Smooth muscle cell (in vitro differentiated cells): ENCODE measurements at regions not wholly inside any gene's neighbourhood (a gene's known extent, or its start where the extent isn't known, plus 50 kb on each side); places are given as distances from the start of the nearest gene placed in this dataset.

ENCODE experiments used
- DNase-seq: peaks from one replicate; lab custom pipeline; 2025; ENCODE audit not compliant: unreplicated experiment; lab: John Stamatoyannopoulos, UW
- H2AFZ ChIP-seq: fragments of 200-600 bp; sonication (generic); 2 replicates; pipeline ENCODE4 v1.6.0; 2016; ENCODE audit warnings: antibody characterized with exemption, low read depth, mild to moderate bottlenecking
- H3F3A ChIP-seq: fragments of 200-600 bp; sonication (generic); 2 replicates; pipeline ENCODE4 v1.6.0; 2017; ENCODE audit warnings: antibody characterized with exemption, low read depth
- H3K27ac ChIP-seq: fragments of 200-600 bp; sonication (generic); 2 replicates; pipeline ENCODE4 v1.5.1; 2016; ENCODE audit warnings: low read depth, mild to moderate bottlenecking
- H3K27me3 ChIP-seq: fragments of 200-600 bp; sonication (generic); 2 replicates; pipeline ENCODE4 v1.6.1; 2016; ENCODE audit warnings: low read depth, mild to moderate bottlenecking
- H3K36me3 ChIP-seq: fragments of 200-600 bp; sonication (generic); 2 replicates; pipeline ENCODE4 v1.5.1; 2016; ENCODE audit warnings: low read depth
- H3K4me1 ChIP-seq: fragments of 200-600 bp; sonication (generic); 2 replicates; pipeline ENCODE4 v1.5.1; 2016; ENCODE audit warnings: low read depth
- H3K4me2 ChIP-seq: fragments of 200-600 bp; sonication (generic); 2 replicates; pipeline ENCODE4 v1.6.0; 2016; ENCODE audit warnings: mild to moderate bottlenecking
- H3K4me3 ChIP-seq: fragments of 200-600 bp; sonication (generic); 2 replicates; pipeline ENCODE4 v1.5.1; 2016; ENCODE audit warnings: mild to moderate bottlenecking
- H3K79me2 ChIP-seq: fragments of 200-600 bp; sonication (generic); 2 replicates; pipeline ENCODE4 v1.6.0; 2016; ENCODE audit warnings: low read depth, mild to moderate bottlenecking
- H3K9ac ChIP-seq: fragments of 200-600 bp; sonication (generic); 2 replicates; pipeline ENCODE4 v1.6.0; 2016; ENCODE audit warnings: low read depth
- H3K9me3 ChIP-seq: fragments of 200-600 bp; sonication (generic); replicated peaks from 2 replicates; pipeline ENCODE4 v1.5.1; 2016; ENCODE audit warnings: low read depth
- H4K20me1 ChIP-seq: fragments of 200-600 bp; sonication (generic); 2 replicates; pipeline ENCODE4 v1.6.0; 2016; ENCODE audit warnings: low read depth
- CTCF ChIP-seq: fragments of 200-600 bp; sonication (generic); IDR thresholded peaks from 2 replicates; pipeline ENCODE4 v1.5.1; 2017; ENCODE audit warnings: borderline replicate concordance, mild to moderate bottlenecking, antibody characterized with exemption; ENCODE audit not compliant: insufficient read depth, poor library complexity, severe bottlenecking
- WGBS: methylation state at CpG from one replicate; pipeline ENCODE4 v1.1.7; 2016; ENCODE audit warnings: low lambda C conversion rate; 5-methylcytosine and 5-hydroxymethylcytosine counted together

DNA sequence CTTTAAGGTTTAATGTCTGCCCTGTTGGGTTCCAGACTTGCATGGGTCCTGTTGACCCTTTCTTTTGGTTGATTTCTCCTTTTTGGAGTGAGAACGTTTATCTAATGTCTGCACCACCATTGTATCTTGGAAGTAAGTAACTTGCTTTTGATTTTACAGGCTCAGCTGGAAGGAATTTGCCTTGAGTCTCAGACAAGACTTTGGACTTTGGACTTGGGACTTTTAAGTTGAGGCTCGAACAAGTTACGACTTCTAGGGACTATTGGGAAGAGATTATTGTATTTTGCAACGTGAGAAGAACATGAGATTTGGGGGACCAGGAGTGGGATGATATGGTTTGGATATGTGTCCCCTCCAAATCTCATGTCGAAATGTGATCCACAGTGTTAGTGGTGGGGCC, 267.7 kb downstream of the GLI2 start:
- Histone ChIP-seq H3K4me2 (no peak overlapping the region), H3K27ac (no peak overlapping the region), H3K4me1 (no peaks in the 10 kb centered on the region), H3F3A (no peaks in the 10 kb centered on the region), H3K9me3 (no peaks in the 10 kb centered on the region), H3K36me3 (no peaks in the 10 kb centered on the region), H2AFZ (no peak overlapping the region), H3K4me3 (no peak overlapping the region), H3K27me3 (no peaks in the 10 kb centered on the region), H3K79me2 (no peaks in the 10 kb centered on the region), H3K9ac (no peak overlapping the region), H4K20me1 (no peaks in the 10 kb centered on the region)
- no peak for DNase-seq
- TF ChIP-seq CTCF, result no peak
- WGBS, result 93% methylated on average over 5 of the region's 5 CpGs

DNA sequence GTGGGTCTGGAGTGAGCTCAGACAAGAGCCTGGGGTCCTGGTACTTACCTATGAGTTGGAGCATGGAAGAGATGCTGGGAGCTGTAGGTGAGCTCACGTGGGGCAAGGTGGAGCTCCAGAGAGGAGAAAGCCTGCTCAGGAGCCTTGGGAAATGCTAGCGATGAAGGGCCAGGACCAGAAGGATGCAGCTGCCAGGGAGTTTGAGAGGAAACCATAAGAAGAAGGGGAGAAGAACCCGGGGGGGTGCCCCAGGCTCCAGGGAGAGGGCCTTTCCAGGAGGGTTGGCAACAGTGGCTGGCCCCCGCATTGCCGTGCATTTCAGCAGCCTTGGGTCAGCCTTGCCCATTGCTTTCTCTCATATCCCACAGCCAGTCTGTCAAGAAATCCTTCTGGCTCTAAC, 268.7 kb downstream of the GLI2 start:
- Histone ChIP-seq H3K79me2 (no peaks in the 10 kb centered on the region), H3K27ac (no peak overlapping the region), H4K20me1 (no peaks in the 10 kb centered on the region), H3K9me3 (no peaks in the 10 kb centered on the region), H3K9ac (no peak overlapping the region), H3K4me3 (no peak overlapping the region), H3K4me2 (no peak overlapping the region), H3K4me1 (no peaks in the 10 kb centered on the region), H3K27me3 (no peaks in the 10 kb centered on the region), H3F3A (no peaks in the 10 kb centered on the region), H2AFZ (no peak overlapping the region), H3K36me3 (no peaks in the 10 kb centered on the region)
- 93% methylated on average over 5 of the region's 5 CpGs for WGBS
- no peak for DNase-seq
- no peak for TF ChIP-seq CTCF

DNA sequence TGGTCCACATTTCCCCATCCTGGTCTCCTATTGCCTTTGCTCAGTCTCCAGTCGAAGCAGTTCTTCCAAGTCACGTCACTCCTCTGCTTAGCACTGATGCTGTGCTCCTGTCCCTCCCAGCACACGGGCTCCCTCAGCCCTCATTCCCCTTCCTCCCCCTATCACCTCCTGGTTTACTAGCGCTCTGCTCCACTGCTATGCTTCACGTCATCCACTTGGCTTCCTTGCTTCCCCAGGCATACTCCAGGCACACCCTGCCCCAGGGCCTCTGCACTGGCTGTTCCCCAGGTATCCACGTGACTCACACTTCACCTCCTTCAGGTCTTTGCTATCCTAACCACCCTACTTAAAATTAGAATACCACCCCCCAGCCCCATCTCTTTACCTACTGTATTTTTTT, 269.3 kb downstream of the GLI2 start:
- Histone ChIP-seq H3K4me3 (no peak overlapping the region), H3K36me3 (no peaks in the 10 kb centered on the region), H3K79me2 (no peaks in the 10 kb centered on the region), H2AFZ (no peak overlapping the region), H3K27ac (no peak overlapping the region), H4K20me1 (no peaks in the 10 kb centered on the region), H3F3A (no peaks in the 10 kb centered on the region), H3K9ac (no peak overlapping the region), H3K4me1 (no peaks in the 10 kb centered on the region), H3K4me2 (no peak overlapping the region), H3K27me3 (no peaks in the 10 kb centered on the region), H3K9me3 (no peaks in the 10 kb centered on the region)
- no peak for TF ChIP-seq CTCF
- DNase-seq, result no peak
- WGBS, result 65% methylated on average over 6 of the region's 6 CpGs

GRCh38 chr2:121005453-121005852, 269.8 kb downstream of the GLI2 start:
- Histone ChIP-seq H3K4me2 (no peak overlapping the region), H3K36me3 (no peaks in the 10 kb centered on the region), H2AFZ (no peak overlapping the region), H3K9me3 (no peaks in the 10 kb centered on the region), H3K79me2 (no peaks in the 10 kb centered on the region), H3K27me3 (no peaks in the 10 kb centered on the region), H3K4me3 (no peak overlapping the region), H4K20me1 (no peaks in the 10 kb centered on the region), H3F3A (no peaks in the 10 kb centered on the region), H3K4me1 (no peaks in the 10 kb centered on the region), H3K27ac (no peak overlapping the region), H3K9ac (no peak overlapping the region)
- no peak for TF ChIP-seq CTCF
- 84% methylated on average over 3 of the region's 3 CpGs for WGBS
- no peak for DNase-seq
